Motor neuron (in vitro differentiated cells): ENCODE measurements at regions not wholly inside any gene's neighbourhood (a gene's known extent, or its start where the extent isn't known, plus 50 kb on each side); places are given as distances from the start of the nearest gene placed in this dataset.
"Not testable (repeated sequence)": the region's sequence is repeated elsewhere in the genome, so short reads cannot be mapped to it uniquely, and the experiment has no call there.

ENCODE experiments used
- ATAC-seq, 8 experiments: fragments of 200-7000 bp; cut with Tn5 transposase; replicated peaks in 6 of 8; 2 replicates each; pipeline ENCODE4 v1.8.0; 2021; ENCODE audit warnings: mild to moderate bottlenecking in 8 of 8, moderate library complexity in 8 of 8
- H3K27ac ChIP-seq, 2 donors: fragments of 250-450 bp; sonication (Bioruptor Pico); 2 replicates each; pipeline ENCODE4 v1.9.0; 2021; ENCODE audit warnings: antibody characterized with exemption in 2 of 2, mild to moderate bottlenecking in 2 of 2, moderate library complexity in 1 of 2
- H3K4me1 ChIP-seq, 2 donors: fragments of 250-450 bp; sonication (Bioruptor Pico); replicated peaks in 1 of 2; 2 replicates each; pipeline ENCODE4 v1.6.1; 2021; ENCODE audit warnings: antibody characterized with exemption in 2 of 2, mild to moderate bottlenecking in 2 of 2, moderate library complexity in 1 of 2
- H3K4me3 ChIP-seq, 5 donors: fragments of 250-450 bp; sonication (Bioruptor Pico); 2 replicates each; pipeline ENCODE4 v1.9.0; 2021; ENCODE audit warnings: antibody characterized with exemption in 5 of 5, mild to moderate bottlenecking in 5 of 5, moderate library complexity in 4 of 5
- WGBS, 10 experiments: fragments of 450-650 bp; shearing (Covaris generic); methylation state at CpG; one replicate each; pipeline ENCODE4 v1.0.0; 2022; 5-methylcytosine and 5-hydroxymethylcytosine counted together
- in situ Hi-C, 9 experiments: fragments of 400-800 bp; cut with MboI; loops; one replicate each; pipeline ENCODE4 v1.15.0; 2021; ENCODE audit warnings: low sequenced_read_pairs in 9 of 9, low pct_unique_long_range_greater_than_20kb in 2 of 9; ENCODE audit not compliant: unreplicated experiment in 9 of 9

GRCh38 chr12:67096533-67097318, 172.4 kb upstream of the CAND1 start:
- Histone ChIP-seq H3K27ac (no peak overlapping the region), H3K4me1 (no peaks in the 10 kb centered on the region), H3K4me3 (no peak overlapping the region)
- 0 to 100% (median 75%) methylated on average over 1 to 2 of the region's 2 CpGs; no CpG with 5 or more reads in 1 of the 10 experiments for WGBS, 10 experiments
- ATAC-seq, result peak in 3 of 8 experiments; percentile 31 to 48 (median 38)
- in situ Hi-C loops, result no loop called here

DNA sequence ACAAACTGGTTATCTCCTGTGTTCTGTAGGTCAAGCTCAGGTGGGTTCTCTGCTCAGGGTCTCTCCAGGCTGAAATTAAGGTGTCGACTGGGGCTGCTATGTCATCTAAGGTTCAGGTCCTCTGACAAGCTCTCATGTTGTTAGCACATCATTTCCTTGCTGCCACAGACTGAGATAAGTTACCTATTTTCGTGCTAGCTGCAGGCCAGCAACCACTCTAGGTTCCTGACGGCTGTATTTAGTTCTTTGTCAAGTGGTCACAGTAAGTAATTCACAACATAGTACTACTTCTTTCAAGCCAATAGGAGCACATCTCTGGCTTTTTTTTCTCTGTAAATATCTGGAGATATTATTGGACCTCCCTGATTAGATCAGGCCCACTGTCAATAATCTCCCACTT, 169.3 kb upstream of the CAND1 start:
- Histone ChIP-seq H3K27ac (no peak overlapping the region), H3K4me1 (no peaks in the 10 kb centered on the region), H3K4me3 (no peak overlapping the region)
- in situ Hi-C loops, result no loop called here
- WGBS, 10 experiments, result 0 to 100% (median 40%) methylated on average over 1 to 2 of the region's 3 CpGs; no CpG with 5 or more reads in 3 of the 10 experiments
- ATAC-seq, result no peak

GRCh38 chr12:67103521-67103920, 165.6 kb upstream of the CAND1 start:
- in situ Hi-C loops, result no loop called here
- H3K4me3 ChIP-seq, result no peak overlapping the region
- 0 to 100% (median 60%) methylated on average over 1 of the region's 1 CpG; no CpG with 5 or more reads in 3 of the 10 experiments for WGBS, 10 experiments
- ATAC-seq, result no peak
- H3K27ac ChIP-seq, result no peak overlapping the region
- no peaks in the 10 kb centered on the region for H3K4me1 ChIP-seq

DNA sequence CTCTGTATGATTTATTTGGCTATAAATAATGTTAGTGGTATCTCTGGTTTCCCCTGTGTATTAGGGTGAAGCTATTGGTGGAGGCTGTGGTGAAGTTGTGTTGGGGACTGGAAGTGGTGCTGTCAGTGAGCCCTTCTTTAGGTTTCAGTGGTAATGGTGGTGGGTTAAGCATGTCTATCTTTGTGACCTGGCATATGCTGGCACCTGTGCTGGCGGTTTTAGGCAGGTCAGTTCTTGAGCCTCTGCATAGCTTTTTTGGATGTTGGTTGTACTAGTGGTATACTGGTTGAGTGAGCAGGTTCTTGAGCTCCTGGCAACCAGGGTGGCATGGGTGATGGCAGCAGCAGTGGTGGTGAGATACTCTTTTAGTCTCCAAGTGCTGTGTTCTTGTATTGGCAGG, 161.9 kb upstream of the CAND1 start:
- Histone ChIP-seq H3K27ac (no peak overlapping the region), H3K4me3 (no peak overlapping the region), H3K4me1 (no peaks in the 10 kb centered on the region)
- in situ Hi-C loops, result no loop called here
- ATAC-seq, result no peak
- 0 to 80% (median 14%) methylated on average over 1 of the region's 1 CpG; no CpG with 5 or more reads in 7 of the 10 experiments for WGBS, 10 experiments

DNA sequence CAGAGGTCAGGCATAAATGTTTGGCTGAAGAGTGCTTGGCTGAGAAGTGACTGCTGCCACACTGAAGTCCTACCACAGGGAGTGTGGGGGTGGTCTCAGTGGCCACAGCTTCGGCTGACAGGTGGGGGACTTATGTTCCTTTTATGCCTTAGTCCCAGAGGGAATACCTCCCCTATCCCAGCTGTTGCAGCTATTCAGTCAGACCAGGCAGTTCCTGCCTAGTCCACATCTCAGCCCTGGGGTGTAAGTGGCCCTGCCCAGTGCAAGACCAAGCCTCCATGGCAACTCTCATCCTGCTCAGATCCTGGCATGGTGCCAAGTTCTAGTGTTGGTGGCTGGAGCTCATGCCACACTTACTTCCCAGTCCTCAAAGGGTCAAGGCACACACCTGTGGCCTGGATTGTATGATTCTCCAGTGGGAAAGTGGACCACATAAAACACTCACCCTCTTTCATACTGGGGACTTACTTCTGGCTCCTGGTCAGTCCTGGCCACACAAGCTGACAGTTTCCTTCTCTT, 161.3 kb upstream of the CAND1 start:
- no peak overlapping the region for H3K27ac ChIP-seq
- in situ Hi-C loops, result no loop called here
- no peak overlapping the region for H3K4me3 ChIP-seq
- H3K4me1 ChIP-seq, result no peaks in the 10 kb centered on the region
- no peak for ATAC-seq
- WGBS, 10 experiments, result 40 to 86% (median 60%) methylated on average over 1 of the region's 1 CpG; no CpG with 5 or more reads in 7 of the 10 experiments

- 20 to 93% (median 79%) methylated on average over 1 to 2 of the region's 2 CpGs; no CpG with 5 or more reads in 4 of the 10 experiments for WGBS, 10 experiments
- H3K27ac ChIP-seq, result not testable (repeated sequence)
These were observed 158.8 kb upstream of the CAND1 start for GRCh38 chr12:67110345-67110744.

DNA sequence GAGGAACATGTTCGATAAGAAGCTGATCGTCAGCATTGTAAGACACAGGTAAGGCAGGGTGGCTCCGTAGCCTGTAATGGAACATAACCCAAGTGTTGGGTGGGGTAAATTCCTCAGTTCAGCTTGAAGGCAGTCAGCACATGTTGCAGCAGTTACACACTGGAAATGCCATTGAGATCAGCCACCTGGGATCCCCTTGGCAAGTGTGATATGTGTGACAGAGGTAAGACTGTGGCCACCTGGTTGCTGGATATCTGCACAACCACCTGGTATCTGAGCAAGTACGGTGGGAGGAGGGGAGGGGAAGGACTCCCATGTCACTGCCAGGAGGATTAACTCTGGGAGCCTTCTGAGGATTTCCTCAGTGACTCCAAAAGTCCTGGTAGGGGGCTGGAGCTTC, 158.0 kb upstream of the CAND1 start:
- no peak for ATAC-seq
- in situ Hi-C loops, result no loop called here
- Histone ChIP-seq H3K27ac (no peak overlapping the region), H3K4me1 (no peaks in the 10 kb centered on the region), H3K4me3 (no peak overlapping the region)
- 4 to 100% (median 89%) methylated on average over 1 to 4 of the region's 4 CpGs; no CpG with 5 or more reads in 4 of the 10 experiments for WGBS, 10 experiments

More at GRCh38 chr12:67110345-67110744, 158.8 kb upstream of the CAND1 start:
- H3K4me3 ChIP-seq, in situ Hi-C loops, ATAC-seq, H3K4me1 ChIP-seq: not testable (repeated sequence)

DNA sequence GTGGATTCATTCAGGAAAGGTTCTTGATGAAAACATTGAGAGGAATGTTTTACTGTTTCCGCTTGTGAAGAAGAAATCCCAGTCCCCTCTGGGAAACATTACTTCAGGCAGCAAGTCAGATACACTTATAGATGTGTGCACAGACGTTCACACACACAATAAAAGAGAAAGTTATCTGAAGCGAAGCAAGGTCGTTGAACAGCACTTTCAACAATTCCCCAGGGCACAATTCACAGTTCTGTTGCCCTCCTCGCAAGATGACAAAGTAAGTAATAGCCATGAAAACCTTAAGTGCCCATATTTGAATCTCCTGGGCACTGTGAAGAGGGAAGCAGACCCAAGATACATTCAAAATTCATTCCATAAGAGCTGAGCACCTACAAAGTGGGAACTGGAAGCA, 156.6 kb upstream of the CAND1 start:
- no peak overlapping the region for H3K27ac ChIP-seq
- WGBS, 10 experiments, result 0 to 87% (median 72%) methylated on average over 1 to 5 of the region's 5 CpGs; no CpG with 5 or more reads in 1 of the 10 experiments
- no peaks in the 10 kb centered on the region for H3K4me1 ChIP-seq
- ATAC-seq, result no peak
- in situ Hi-C loops, result no loop called here
- H3K4me3 ChIP-seq, result no peak overlapping the region

DNA sequence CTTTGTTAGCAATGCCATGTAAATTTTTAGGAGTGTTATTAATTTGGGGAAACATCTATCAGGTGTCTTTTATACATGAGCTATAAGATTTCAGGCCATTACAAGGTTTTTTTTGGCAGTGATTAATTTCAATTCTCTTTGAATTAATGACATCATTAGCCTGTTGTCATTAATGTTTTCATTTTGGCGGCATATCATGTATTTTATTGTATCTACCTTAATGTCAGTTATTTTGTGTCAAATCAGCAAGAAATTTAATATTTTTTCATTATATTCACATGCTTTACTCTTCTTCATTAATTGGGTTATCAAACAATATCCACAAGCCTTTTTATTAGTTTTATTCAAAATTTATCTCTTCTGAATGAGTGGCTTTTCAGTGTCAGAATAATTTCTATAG, 153.0 kb upstream of the CAND1 start:
- Histone ChIP-seq H3K4me3 (no peak overlapping the region), H3K4me1 (no peaks in the 10 kb centered on the region), H3K27ac (no peak overlapping the region)
- no peak for ATAC-seq
- in situ Hi-C loops, result no loop called here
- WGBS, 10 experiments, result 8 to 100% (median 86%) methylated on average over 1 of the region's 1 CpG; no CpG with 5 or more reads in 1 of the 10 experiments

DNA sequence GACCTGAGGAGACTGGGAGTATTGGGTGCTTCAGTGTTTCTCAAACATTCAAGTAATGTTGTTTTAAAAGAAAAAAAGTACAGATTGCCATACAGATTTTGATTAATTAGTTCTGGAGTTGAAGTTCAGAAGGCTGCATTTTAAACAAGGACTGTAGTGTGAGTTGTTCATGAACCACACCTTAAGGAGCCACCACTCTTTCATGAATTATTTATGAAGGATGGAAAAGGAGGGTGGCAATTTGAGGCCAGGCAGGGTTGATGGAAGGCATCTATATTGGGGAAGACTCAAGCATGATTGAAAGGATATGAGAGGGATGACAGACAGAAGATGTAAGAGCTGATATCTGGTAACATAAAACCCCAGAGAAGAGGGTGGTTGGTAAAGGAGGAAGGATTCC, 146.6 kb upstream of the CAND1 start:
- in situ Hi-C loops, result no loop called here
- Histone ChIP-seq H3K4me1 (no peaks in the 10 kb centered on the region), H3K27ac (no peak overlapping the region), H3K4me3 (no peak overlapping the region)
- peak in 2 of 8 experiments; percentile 56 to 63 for ATAC-seq

- peak in 1 of 8 experiments; percentile 31 for ATAC-seq
- in situ Hi-C loops, result no loop called here
- 20 to 100% (median 69%) methylated on average over 1 of the region's 1 CpG; no CpG with 5 or more reads in 4 of the 10 experiments for WGBS, 10 experiments
- Histone ChIP-seq H3K4me3 (no peak overlapping the region), H3K27ac (no peak overlapping the region), H3K4me1 (no peaks in the 10 kb centered on the region)
These were observed 131.9 kb upstream of the CAND1 start for GRCh38 chr12:67137256-67137655.

DNA sequence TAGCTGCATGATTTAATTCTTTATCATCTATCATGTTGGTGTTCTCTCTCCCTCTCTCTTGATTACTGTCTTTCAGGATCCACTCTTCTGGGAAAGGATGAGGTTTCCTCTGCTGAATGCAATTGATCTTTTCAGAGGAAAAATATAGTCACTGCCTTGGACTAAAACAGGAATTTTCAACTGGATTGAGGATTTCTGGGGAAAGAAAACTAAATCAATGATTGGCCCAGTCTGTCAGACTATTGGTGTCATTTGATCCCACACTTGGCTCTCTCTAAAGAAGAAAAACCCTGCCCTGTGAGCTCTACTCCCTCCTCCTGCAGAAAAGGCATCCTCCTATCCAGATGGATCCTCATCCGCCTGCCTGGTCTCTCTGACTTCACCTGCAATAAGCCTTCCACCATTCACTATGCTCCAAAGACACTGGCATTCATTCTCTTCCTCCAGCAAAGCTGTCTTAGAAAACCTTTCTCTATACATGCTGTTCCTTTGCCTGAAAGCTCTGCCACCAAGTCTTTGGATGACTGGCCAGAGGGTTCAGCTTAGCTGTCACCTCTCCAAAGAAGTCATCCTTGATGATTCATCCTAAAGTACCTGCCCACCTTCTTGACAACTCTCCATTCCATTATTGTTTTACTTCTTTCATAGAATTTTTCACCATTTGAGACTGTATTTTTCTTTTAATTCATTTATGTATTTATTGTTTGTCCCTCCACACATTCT, 127.7 kb upstream of the CAND1 start:
- ATAC-seq, result no peak

DNA sequence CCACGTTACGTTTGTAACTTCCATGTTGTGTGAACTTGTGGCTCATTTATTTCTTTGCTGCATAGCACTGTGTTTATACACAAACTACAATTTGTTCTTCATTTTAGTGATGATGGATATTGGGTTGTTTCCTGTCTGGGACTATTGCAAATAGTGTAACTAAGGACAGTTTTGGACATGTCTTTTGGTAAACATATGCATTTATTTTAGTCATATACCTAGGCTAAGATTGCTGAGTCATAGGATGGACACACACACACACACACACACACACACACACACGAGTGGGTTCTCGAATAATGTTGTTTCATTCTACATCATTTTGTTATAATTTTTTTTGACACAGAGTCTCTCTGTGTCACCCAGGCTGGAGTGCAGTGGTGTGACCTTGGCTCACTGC, 123.5 kb upstream of the CAND1 start:
- no peaks in the 10 kb centered on the region for H3K4me1 ChIP-seq
- no peak for ATAC-seq
- H3K27ac ChIP-seq, result no peak overlapping the region
- 0 to 90% (median 57%) methylated on average over 2 to 4 of the region's 4 CpGs; no CpG with 5 or more reads in 3 of the 10 experiments for WGBS, 10 experiments
- H3K4me3 ChIP-seq, result no peak overlapping the region
- in situ Hi-C loops, result no loop called here

More for the DNA sequence above, 127.7 kb upstream of the CAND1 start:
- WGBS, 10 experiments, result 0 to 100% (median 55%) methylated on average over 1 of the region's 1 CpG; no CpG with 5 or more reads in 2 of the 10 experiments
- in situ Hi-C loops, result no loop called here
- Histone ChIP-seq H3K4me1 (no peaks in the 10 kb centered on the region), H3K4me3 (no peak overlapping the region), H3K27ac (no peak overlapping the region)
